ENCODE measurements at regions not wholly inside any gene's neighbourhood (a gene's known extent, or its start where the extent isn't known, plus 50 kb on each side); places are given as distances from the start of the nearest gene placed in this dataset.

DNA sequence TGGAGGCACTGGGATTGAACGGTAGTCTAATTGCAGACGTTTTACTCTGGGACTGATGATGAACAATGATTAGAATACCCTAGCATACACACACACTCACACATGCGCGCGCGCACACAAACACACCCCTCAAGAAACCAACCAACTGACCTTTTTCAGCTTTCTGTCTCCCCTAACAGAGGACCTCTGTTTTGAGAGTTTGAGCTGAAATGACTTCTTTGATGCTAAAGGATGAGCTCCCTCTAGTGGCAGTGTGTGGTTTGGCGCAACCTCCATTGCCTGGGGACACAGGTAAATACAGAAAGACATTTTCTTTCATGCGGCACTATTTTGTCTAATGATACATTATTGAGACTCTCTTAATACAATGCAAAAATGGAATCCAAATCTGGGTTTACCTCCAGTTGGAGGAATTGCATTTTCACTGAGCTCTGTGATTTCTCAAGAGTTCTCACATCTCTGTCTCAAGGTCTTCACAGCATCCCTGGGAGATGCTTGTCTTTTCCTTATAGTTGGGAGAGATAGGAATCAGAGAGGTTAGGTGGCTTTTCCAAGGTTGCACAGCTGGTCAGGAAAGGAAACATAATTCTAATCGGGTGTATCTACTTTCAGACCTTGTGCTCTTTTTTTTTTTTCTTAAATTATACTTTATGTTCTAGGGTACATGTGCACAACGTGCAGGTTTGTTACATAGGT, 187.5 kb downstream of the TMEM38B start:
- no peak overlapping the region for H3K27ac ChIP-seq
- 20 to 22% methylated on average over 10 of the region's 10 CpGs for WGBS, 2 donors
- no peaks in the 10 kb centered on the region for H3K4me1 ChIP-seq
- intact Hi-C loops (cut with DNase I): no loop called here
- DNase-seq (peak in 5 of 6 donors; percentile 11 to 82 (median 46)), ATAC-seq (peak in 3 of 4 donors; percentile 72 to 84 (median 74)), FAIRE-seq (no peak)
- H3K27me3 ChIP-seq: no peaks in the 10 kb centered on the region
- TF ChIP-seq, protein P1, sequence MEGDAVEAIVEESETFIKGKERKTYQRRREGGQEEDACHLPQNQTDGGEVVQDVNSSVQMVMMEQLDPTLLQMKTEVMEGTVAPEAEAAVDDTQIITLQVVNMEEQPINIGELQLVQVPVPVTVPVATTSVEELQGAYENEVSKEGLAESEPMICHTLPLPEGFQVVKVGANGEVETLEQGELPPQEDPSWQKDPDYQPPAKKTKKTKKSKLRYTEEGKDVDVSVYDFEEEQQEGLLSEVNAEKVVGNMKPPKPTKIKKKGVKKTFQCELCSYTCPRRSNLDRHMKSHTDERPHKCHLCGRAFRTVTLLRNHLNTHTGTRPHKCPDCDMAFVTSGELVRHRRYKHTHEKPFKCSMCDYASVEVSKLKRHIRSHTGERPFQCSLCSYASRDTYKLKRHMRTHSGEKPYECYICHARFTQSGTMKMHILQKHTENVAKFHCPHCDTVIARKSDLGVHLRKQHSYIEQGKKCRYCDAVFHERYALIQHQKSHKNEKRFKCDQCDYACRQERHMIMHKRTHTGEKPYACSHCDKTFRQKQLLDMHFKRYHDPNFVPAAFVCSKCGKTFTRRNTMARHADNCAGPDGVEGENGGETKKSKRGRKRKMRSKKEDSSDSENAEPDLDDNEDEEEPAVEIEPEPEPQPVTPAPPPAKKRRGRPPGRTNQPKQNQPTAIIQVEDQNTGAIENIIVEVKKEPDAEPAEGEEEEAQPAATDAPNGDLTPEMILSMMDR (IDR thresholded peaks at IDR 0.05): peak; percentile 69 to 94 (median 76)
- no peak overlapping the region for H3K4me3 ChIP-seq
- H3K36me3 ChIP-seq: no peaks in the 10 kb centered on the region
- no peaks in the 10 kb centered on the region for H3K9me3 ChIP-seq

DNA sequence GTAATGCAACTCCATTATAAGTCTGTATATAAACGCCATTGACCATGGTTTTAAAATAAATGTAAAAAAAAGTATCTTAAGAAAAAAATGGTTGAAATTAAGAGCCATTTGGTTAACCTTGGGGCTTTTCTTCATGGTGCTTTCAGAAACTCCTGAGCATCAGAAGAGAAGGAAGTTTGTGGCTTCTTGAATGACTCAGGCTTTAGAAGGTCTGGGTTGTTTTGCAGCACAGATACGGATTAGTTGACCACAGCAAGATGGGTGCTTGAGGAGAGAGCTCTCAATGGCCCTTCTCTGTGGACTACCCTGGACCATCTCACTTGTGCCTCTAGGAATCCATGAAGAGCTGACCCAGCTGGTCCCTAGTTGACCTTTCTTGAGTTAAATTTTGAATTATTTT, 189.5 kb downstream of the TMEM38B start:
- TF ChIP-seq, protein P1 (IDR thresholded peaks at IDR 0.05): no peak
- intact Hi-C loops (cut with DNase I): no loop called here
- Histone ChIP-seq H3K9me3 (no peaks in the 10 kb centered on the region), H3K4me3 (no peak overlapping the region), H3K27me3 (no peaks in the 10 kb centered on the region), H3K27ac (no peak overlapping the region), H3K4me1 (no peaks in the 10 kb centered on the region), H3K36me3 (no peaks in the 10 kb centered on the region)
- no peak for FAIRE-seq
- no peak for DNase-seq
- no peak for ATAC-seq
- 38 to 52% methylated on average over 2 of the region's 2 CpGs for WGBS, 2 donors

DNA sequence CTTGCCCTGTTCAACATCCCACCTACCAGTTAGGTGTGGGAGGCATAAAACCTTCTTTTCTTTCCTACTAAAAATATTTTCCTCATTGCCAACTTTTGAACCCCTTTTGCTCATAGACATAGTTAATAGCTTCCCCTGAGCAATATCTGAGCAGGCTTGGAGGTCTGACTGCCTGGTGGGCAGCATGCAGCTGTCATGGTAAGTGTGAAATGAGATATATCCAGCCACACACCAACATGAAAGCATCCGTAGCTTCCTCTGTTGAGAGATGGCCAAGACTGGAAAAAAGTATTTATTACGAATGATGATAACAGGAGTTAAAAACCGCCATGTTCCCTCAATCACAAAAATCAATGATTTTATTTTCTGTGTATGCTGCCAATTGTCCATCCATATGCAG, 190.1 kb downstream of the TMEM38B start:
- TF ChIP-seq, protein P1 (IDR thresholded peaks at IDR 0.05): no peak
- no peak overlapping the region for H3K27ac ChIP-seq
- ATAC-seq: no peak
- 38 to 47% methylated on average over 3 of the region's 3 CpGs for WGBS, 2 donors
- H3K4me3 ChIP-seq: no peak overlapping the region
- H3K9me3 ChIP-seq: no peaks in the 10 kb centered on the region
- DNase-seq: no peak
- no peaks in the 10 kb centered on the region for H3K27me3 ChIP-seq
- no peaks in the 10 kb centered on the region for H3K36me3 ChIP-seq
- H3K4me1 ChIP-seq: no peaks in the 10 kb centered on the region
- intact Hi-C loops (cut with DNase I): no loop called here
- no peak for FAIRE-seq

DNA sequence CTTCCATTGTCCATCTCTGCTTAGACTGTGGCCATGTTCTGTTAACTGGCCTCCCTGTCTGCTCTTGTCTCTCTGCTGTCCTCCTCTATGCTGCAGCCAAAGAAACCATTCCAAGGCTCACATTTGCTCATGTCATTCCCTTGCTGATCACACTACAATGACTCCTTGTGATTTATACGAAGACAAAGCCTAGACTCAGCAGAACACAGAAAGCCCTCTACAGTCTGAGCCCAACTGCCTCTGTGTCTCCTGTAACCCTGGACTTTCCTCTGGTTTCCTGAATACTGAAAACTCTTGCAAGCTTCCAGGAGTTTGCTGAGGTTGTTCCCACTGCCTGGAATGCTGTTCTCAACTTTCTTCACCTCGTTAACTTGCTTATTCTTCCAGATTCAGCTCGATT, 191.8 kb downstream of the TMEM38B start:
- intact Hi-C loops (cut with DNase I): no loop called here

GRCh38 chr9:105887679-105888078, 193.3 kb downstream of the TMEM38B start:
- H3K4me3 ChIP-seq: no peak overlapping the region
- ATAC-seq (no peak), FAIRE-seq (no peak), DNase-seq (no peak)
- H3K9me3 ChIP-seq: no peaks in the 10 kb centered on the region
- H3K4me1 ChIP-seq: no peaks in the 10 kb centered on the region
- H3K27ac ChIP-seq: no peak overlapping the region
- H3K36me3 ChIP-seq: no peaks in the 10 kb centered on the region
- TF ChIP-seq, protein P1 (IDR thresholded peaks at IDR 0.05): no peak
- WGBS, 2 donors: 54 to 55% methylated on average over 2 of the region's 2 CpGs
- H3K27me3 ChIP-seq: no peaks in the 10 kb centered on the region
- intact Hi-C loops (cut with DNase I): no loop called here

More for the DNA sequence above, 191.8 kb downstream of the TMEM38B start:
- no peak overlapping the region for H3K27ac ChIP-seq
- ATAC-seq: no peak
- H3K4me1 ChIP-seq: no peaks in the 10 kb centered on the region
- H3K9me3 ChIP-seq: no peaks in the 10 kb centered on the region
- DNase-seq: no peak
- no peaks in the 10 kb centered on the region for H3K27me3 ChIP-seq
- no peaks in the 10 kb centered on the region for H3K36me3 ChIP-seq
- WGBS, 2 donors: 41 to 47% methylated on average over 3 of the region's 3 CpGs
- TF ChIP-seq, protein P1 (IDR thresholded peaks at IDR 0.05): no peak
- FAIRE-seq: no peak
- H3K4me3 ChIP-seq: no peak overlapping the region
